ENCODE measurements at regions not wholly inside any gene's neighbourhood (a gene's known extent, or its start where the extent isn't known, plus 50 kb on each side); places are given as distances from the start of the nearest gene placed in this dataset.

GRCh38 chr3:147130461-147130860 lies 275.9 kb downstream of the ZIC4 start:
- peaks cover 5% of the 10 kb centered on the region for H3K9me3 ChIP-seq (ENCODE audit: insufficient read depth, low read length, severe bottlenecking)
- no peak overlapping the region for H3K4me2 ChIP-seq (ENCODE audit: insufficient read depth, low read length)
- DNase-seq (no peak), ATAC-seq (ENCODE audit: insufficient read depth, low read depth) (no peak)
- no peak for TF ChIP-seq CTCF (IDR thresholded peaks at IDR 0.05; ENCODE audit: borderline replicate concordance, extremely low read depth, low read length, poor library complexity, severe bottlenecking)
- H3K36me3 ChIP-seq (ENCODE audit: insufficient read depth, low read length): no peaks in the 10 kb centered on the region
- H3K9ac ChIP-seq (ENCODE audit: low read depth, low read length): no peak overlapping the region
- H4K20me1 ChIP-seq (ENCODE audit: insufficient read depth, low read length): no peaks in the 10 kb centered on the region
- H3K4me1 ChIP-seq (ENCODE audit: insufficient read depth, low read length): no peaks in the 10 kb centered on the region
- H3K27me3 ChIP-seq (ENCODE audit: insufficient read depth, low read length, poor library complexity): no peaks in the 10 kb centered on the region
- H2AFZ ChIP-seq (ENCODE audit: low read depth, low read length): no peak overlapping the region
- no peaks in the 10 kb centered on the region for H3K79me2 ChIP-seq (ENCODE audit: insufficient read depth, low read length)
- H3K4me3 ChIP-seq (ENCODE audit: low read depth in 1 of 2, low read length in 2 of 2): no peak overlapping the region
- H3K27ac ChIP-seq (ENCODE audit: low read length): no peak overlapping the region

DNA sequence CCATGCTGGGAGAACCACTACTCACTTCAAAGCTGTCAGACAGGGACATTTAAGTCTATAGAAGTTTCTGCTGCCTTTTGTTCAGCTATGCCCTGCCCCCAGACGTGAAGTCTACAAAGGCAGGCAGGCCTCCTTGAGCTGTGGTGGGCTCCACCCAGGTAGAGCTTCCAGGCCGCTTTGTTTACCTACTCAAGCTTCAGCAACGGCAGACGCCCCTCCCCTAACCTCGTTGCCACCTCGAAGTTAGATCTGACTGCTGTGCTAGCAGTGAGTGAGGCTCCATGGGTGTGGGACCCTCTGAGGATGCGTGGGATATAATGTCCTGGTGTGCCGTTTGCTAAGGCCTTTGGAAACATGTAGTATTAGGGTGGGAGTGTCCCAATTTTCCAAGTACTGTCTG lies 276.7 kb downstream of the ZIC4 start:
- H4K20me1 ChIP-seq (ENCODE audit: insufficient read depth, low read length): no peaks in the 10 kb centered on the region
- ATAC-seq (ENCODE audit: insufficient read depth, low read depth) (no peak), DNase-seq (no peak)
- peaks cover 5% of the 10 kb centered on the region for H3K9me3 ChIP-seq (ENCODE audit: insufficient read depth, low read length, severe bottlenecking)
- H3K9ac ChIP-seq (ENCODE audit: low read depth, low read length): no peak overlapping the region
- H2AFZ ChIP-seq (ENCODE audit: low read depth, low read length): no peak overlapping the region
- H3K27ac ChIP-seq (ENCODE audit: low read length): no peak overlapping the region
- H3K27me3 ChIP-seq (ENCODE audit: insufficient read depth, low read length, poor library complexity): no peaks in the 10 kb centered on the region
- H3K79me2 ChIP-seq (ENCODE audit: insufficient read depth, low read length): no peaks in the 10 kb centered on the region
- no peak overlapping the region for H3K4me2 ChIP-seq (ENCODE audit: insufficient read depth, low read length)
- no peaks in the 10 kb centered on the region for H3K36me3 ChIP-seq (ENCODE audit: insufficient read depth, low read length)
- no peaks in the 10 kb centered on the region for H3K4me1 ChIP-seq (ENCODE audit: insufficient read depth, low read length)
- TF ChIP-seq CTCF (IDR thresholded peaks at IDR 0.05; ENCODE audit: borderline replicate concordance, extremely low read depth, low read length, poor library complexity, severe bottlenecking) (no peak), EZH2 (IDR thresholded peaks at IDR 0.05; ENCODE audit: borderline replicate concordance, low read depth, low read length, severe bottlenecking) (no peak)
- H3K4me3 ChIP-seq (ENCODE audit: low read depth in 1 of 2, low read length in 2 of 2): no peak overlapping the region

- Histone ChIP-seq H3K4me3 (ENCODE audit: low read depth in 1 of 2, low read length in 2 of 2) (no peak overlapping the region), H3K79me2 (ENCODE audit: insufficient read depth, low read length) (no peaks in the 10 kb centered on the region), H3K27me3 (ENCODE audit: insufficient read depth, low read length, poor library complexity) (no peaks in the 10 kb centered on the region), H4K20me1 (ENCODE audit: insufficient read depth, low read length) (no peaks in the 10 kb centered on the region), H3K36me3 (ENCODE audit: insufficient read depth, low read length) (no peaks in the 10 kb centered on the region), H2AFZ (ENCODE audit: low read depth, low read length) (no peak overlapping the region), H3K9ac (ENCODE audit: low read depth, low read length) (no peak overlapping the region), H3K27ac (ENCODE audit: low read length) (no peak overlapping the region), H3K9me3 (ENCODE audit: insufficient read depth, low read length, severe bottlenecking) (no peaks in the 10 kb centered on the region), H3K4me1 (ENCODE audit: insufficient read depth, low read length) (no peaks in the 10 kb centered on the region), H3K4me2 (ENCODE audit: insufficient read depth, low read length) (no peak overlapping the region)
- no peak for ATAC-seq (ENCODE audit: insufficient read depth, low read depth)
- TF ChIP-seq CTCF (IDR thresholded peaks at IDR 0.05; ENCODE audit: borderline replicate concordance, extremely low read depth, low read length, poor library complexity, severe bottlenecking): no peak
- TF ChIP-seq EZH2 (IDR thresholded peaks at IDR 0.05; ENCODE audit: borderline replicate concordance, low read depth, low read length, severe bottlenecking): no peak
- no peak for DNase-seq
These were observed 284.0 kb downstream of the ZIC4 start for GRCh38 chr3:147122350-147122749.

- no peak overlapping the region for H3K27ac ChIP-seq (ENCODE audit: low read length)
- DNase-seq (no peak), ATAC-seq (ENCODE audit: insufficient read depth, low read depth) (no peak)
- no peaks in the 10 kb centered on the region for H3K4me1 ChIP-seq (ENCODE audit: insufficient read depth, low read length)
- H3K9me3 ChIP-seq (ENCODE audit: insufficient read depth, low read length, severe bottlenecking): no peaks in the 10 kb centered on the region
- no peak overlapping the region for H3K4me3 ChIP-seq (ENCODE audit: low read depth in 1 of 2, low read length in 2 of 2)
- no peaks in the 10 kb centered on the region for H3K27me3 ChIP-seq (ENCODE audit: insufficient read depth, low read length, poor library complexity)
- no peak overlapping the region for H3K4me2 ChIP-seq (ENCODE audit: insufficient read depth, low read length)
- H3K36me3 ChIP-seq (ENCODE audit: insufficient read depth, low read length): no peaks in the 10 kb centered on the region
- H4K20me1 ChIP-seq (ENCODE audit: insufficient read depth, low read length): no peaks in the 10 kb centered on the region
- H2AFZ ChIP-seq (ENCODE audit: low read depth, low read length): no peak overlapping the region
- H3K79me2 ChIP-seq (ENCODE audit: insufficient read depth, low read length): no peaks in the 10 kb centered on the region
- no peak overlapping the region for H3K9ac ChIP-seq (ENCODE audit: low read depth, low read length)
- TF ChIP-seq EZH2 (IDR thresholded peaks at IDR 0.05; ENCODE audit: borderline replicate concordance, low read depth, low read length, severe bottlenecking): no peak
- TF ChIP-seq CTCF (IDR thresholded peaks at IDR 0.05; ENCODE audit: borderline replicate concordance, extremely low read depth, low read length, poor library complexity, severe bottlenecking): peak; percentile 50
These were observed 286.4 kb downstream of the ZIC4 start for GRCh38 chr3:147119989-147120388.
